ENCODE measurements at regions not wholly inside any gene's neighbourhood (a gene's known extent, or its start where the extent isn't known, plus 50 kb on each side); places are given as distances from the start of the nearest gene placed in this dataset.
A peak's percentile ranks its signal among the peaks of the same experiment; 100 is the strongest.

DNA sequence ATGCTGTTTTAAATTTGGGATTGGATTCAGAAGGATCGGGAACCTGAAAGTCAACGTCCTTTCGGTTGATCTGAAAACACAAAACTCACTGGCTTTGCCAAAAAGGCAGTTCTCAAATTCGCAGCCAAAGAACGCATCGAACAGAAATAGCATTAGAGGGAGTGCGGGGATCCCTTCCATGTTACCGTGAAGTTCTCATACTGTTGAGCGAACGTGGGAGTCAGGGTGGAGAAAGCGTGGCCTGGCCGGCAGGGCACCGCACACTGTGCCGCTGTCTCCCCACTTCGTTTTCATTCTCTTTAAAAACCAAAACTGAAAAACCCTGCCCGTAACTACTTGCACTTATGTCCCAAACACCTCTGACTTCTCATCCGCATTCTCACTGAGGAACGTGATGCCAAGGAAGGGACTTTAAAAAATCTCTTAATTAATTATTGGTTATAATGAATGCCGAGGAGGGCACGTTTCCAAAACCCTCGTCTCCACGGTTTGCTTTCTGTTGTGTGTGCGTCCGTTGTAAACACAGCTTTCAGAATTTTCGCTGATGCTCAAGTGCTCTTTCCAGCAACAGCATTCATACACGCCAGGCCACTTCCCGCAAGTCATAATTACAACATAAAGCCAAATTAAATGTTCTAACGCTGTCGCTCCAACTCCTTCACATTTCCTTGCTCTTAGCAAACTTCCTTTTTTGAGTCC lies 60.9 kb upstream of the TWIST2 start:
- TF ChIP-seq, protein P1, sequence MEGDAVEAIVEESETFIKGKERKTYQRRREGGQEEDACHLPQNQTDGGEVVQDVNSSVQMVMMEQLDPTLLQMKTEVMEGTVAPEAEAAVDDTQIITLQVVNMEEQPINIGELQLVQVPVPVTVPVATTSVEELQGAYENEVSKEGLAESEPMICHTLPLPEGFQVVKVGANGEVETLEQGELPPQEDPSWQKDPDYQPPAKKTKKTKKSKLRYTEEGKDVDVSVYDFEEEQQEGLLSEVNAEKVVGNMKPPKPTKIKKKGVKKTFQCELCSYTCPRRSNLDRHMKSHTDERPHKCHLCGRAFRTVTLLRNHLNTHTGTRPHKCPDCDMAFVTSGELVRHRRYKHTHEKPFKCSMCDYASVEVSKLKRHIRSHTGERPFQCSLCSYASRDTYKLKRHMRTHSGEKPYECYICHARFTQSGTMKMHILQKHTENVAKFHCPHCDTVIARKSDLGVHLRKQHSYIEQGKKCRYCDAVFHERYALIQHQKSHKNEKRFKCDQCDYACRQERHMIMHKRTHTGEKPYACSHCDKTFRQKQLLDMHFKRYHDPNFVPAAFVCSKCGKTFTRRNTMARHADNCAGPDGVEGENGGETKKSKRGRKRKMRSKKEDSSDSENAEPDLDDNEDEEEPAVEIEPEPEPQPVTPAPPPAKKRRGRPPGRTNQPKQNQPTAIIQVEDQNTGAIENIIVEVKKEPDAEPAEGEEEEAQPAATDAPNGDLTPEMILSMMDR (IDR thresholded peaks at IDR 0.05): no peak
- TF ChIP-seq EP300 (IDR thresholded peaks at IDR 0.05) (no peak), POLR2A (IDR thresholded peaks at IDR 0.05) (no peak), POLR2AphosphoS5 (IDR thresholded peaks at IDR 0.05) (peak in 1 of 3 donors; percentile 23)

Data from suprapubic skin (tissue), 4 donors.